ENCODE measurements at regions not wholly inside any gene's neighbourhood (a gene's known extent, or its start where the extent isn't known, plus 50 kb on each side); places are given as distances from the start of the nearest gene placed in this dataset.

DNA sequence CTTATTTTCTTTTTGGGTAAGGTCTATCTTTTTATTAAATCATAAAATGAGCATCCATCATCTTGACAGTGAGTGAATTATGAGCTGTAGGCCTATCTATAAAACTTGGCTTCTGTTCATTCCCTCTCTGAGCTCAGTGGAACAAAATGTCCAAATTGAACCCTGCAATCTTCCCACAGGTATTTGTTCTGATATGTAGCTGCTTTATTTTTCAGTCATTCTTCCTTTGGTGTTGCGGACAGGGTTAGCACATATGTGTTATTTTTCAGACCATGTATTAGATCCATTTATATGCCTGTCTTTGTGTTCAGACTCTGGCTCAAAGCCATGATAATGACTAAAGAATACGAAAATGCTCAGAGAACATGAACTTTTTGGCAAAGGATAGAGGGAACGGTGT is 201.6 kb upstream of the KIAA1217 start:
- no peak for TF ChIP-seq CTCF (conservative IDR thresholded peaks at IDR 0.05)
- no peak for TF ChIP-seq EZH2 (IDR thresholded peaks at IDR 0.05; ENCODE audit: low read depth)
